K562 (cell line): ENCODE measurements at regions not wholly inside any gene's neighbourhood (a gene's known extent, or its start where the extent isn't known, plus 50 kb on each side); places are given as distances from the start of the nearest gene placed in this dataset.

Experiments
- ATAC-seq: fragments of 200-7000 bp; cut with Tn5 transposase; 3 replicates; pipeline ENCODE4 v1.9.1; 2020; ENCODE audit warnings: moderate library complexity
- BruUV-seq: library from RNA; stranded (reverse); fragments of 400-500 nt; replicated peaks from 2 replicates; lab custom pipeline; 2021; lab: Mats Ljungman, UMichigan
- CTCF ChIA-PET: fragments of 300-600 bp; formaldehyde crosslinking; extraction: SDS; loops from one replicate; lab custom pipeline; 2021; ENCODE audit warnings: low intra/inter-chr PET ratio; lab: Yijun Ruan, JAX
- POLR2A ChIA-PET: fragments of 300-600, 350-650 bp; sonication (Branson Sonifier 250); formaldehyde crosslinking; extraction: SDS; loops from one replicate; lab custom pipeline; 2021; ENCODE audit warnings: antibody characterized with exemption, inconsistent platforms; lab: Yijun Ruan, JAX
- DNase-seq, 4 experiments: peaks; one replicate each; pipeline versions ENCODE4 v3.0.0 to v3.0.0-alpha.2; 2011 to 2018; ENCODE audit warnings: low spot score in 3 of 4, mixed read lengths in 3 of 4; ENCODE audit errors: extremely low read depth in 1 of 4
- FAIRE-seq: peaks from 2 replicates; lab custom pipeline; 2011; peaks lifted over from hg19 to GRCh38; lab: Jason Lieb, UNC
- H2AFZ ChIP-seq: 2 replicates; pipeline ENCODE4 v1.6.0; 2011; ENCODE audit warnings: low read depth, low read length, control low read depth, inconsistent platforms
- H3K27ac ChIP-seq: fragments of 200-600 bp; 3 replicates; pipeline ENCODE4 v1.8.0; 2011; ENCODE audit warnings: low read depth, mild to moderate bottlenecking, control low read depth, inconsistent platforms, low read length, moderate library complexity, mixed read lengths; ENCODE audit errors: extremely low read depth
- H3K27me3 ChIP-seq, 2 experiments: fragments of 300-600 bp in 1 of 2; 2 replicates in 1 of 2; 3 replicates in 1 of 2; pipeline versions ENCODE4 v1.6.0 to v1.8.0; 2011; ENCODE audit warnings: inconsistent platforms in 2 of 2, low read length in 2 of 2, mild to moderate bottlenecking in 1 of 2, mixed read lengths in 1 of 2, moderate library complexity in 1 of 2; ENCODE audit not compliant: control insufficient read depth in 2 of 2, insufficient read depth in 2 of 2
- H3K36me3 ChIP-seq: fragments of 300-600 bp; 3 replicates; pipeline ENCODE4 v1.8.0; 2011; ENCODE audit warnings: mild to moderate bottlenecking, low read length, inconsistent platforms; ENCODE audit not compliant: control insufficient read depth, insufficient read depth
- H3K4me1 ChIP-seq, 2 experiments: fragments of 200-600 bp in 1 of 2; replicated peaks in 1 of 2; 2 replicates in 1 of 2; 3 replicates in 1 of 2; pipeline versions ENCODE4 v1.5.1 to v1.8.0; 2011; ENCODE audit warnings: inconsistent platforms in 2 of 2, low read length in 2 of 2, mild to moderate bottlenecking in 1 of 2, mixed read lengths in 1 of 2, moderate library complexity in 1 of 2; ENCODE audit not compliant: control insufficient read depth in 2 of 2, insufficient read depth in 2 of 2
- H3K4me2 ChIP-seq: 2 replicates; pipeline ENCODE4 v1.6.1; 2011; ENCODE audit warnings: low read length, control low read depth, inconsistent platforms, mixed read lengths; ENCODE audit not compliant: insufficient read depth
- H3K4me3 ChIP-seq: fragments of 200-600 bp; sonication (generic), shearing (Covaris generic); 2 replicates; pipeline ENCODE4 v1.5.1; 2016; ENCODE audit warnings: control low read depth, inconsistent platforms
- H3K79me2 ChIP-seq: fragments of 200-600 bp; 3 replicates; pipeline ENCODE4 v1.8.0; 2011; ENCODE audit warnings: low read length, inconsistent platforms; ENCODE audit not compliant: control insufficient read depth, insufficient read depth
- H3K9ac ChIP-seq, 2 experiments: 2 replicates each; pipeline versions ENCODE4 v1.6.0 to v1.6.1; 2011; ENCODE audit warnings: low read depth in 2 of 2, low read length in 2 of 2, control low read depth in 1 of 2, inconsistent platforms in 1 of 2, mild to moderate bottlenecking in 1 of 2, mixed read lengths in 1 of 2; ENCODE audit not compliant: insufficient read depth in 1 of 2
- H3K9me1 ChIP-seq: one replicate; pipeline ENCODE4 v1.6.0; 2011; ENCODE audit warnings: inconsistent platforms, mild to moderate bottlenecking, low read length, moderate library complexity; ENCODE audit not compliant: control insufficient read depth, insufficient read depth
- H3K9me3 ChIP-seq: replicated peaks from 2 replicates; pipeline ENCODE4 v1.5.1; 2011; ENCODE audit warnings: low read depth, low read length, inconsistent platforms; ENCODE audit not compliant: control insufficient read depth, insufficient read depth
- H4K20me1 ChIP-seq: replicated peaks from 2 replicates; pipeline ENCODE4 v1.6.1; 2011; ENCODE audit warnings: low read length, inconsistent platforms, mixed read lengths; ENCODE audit not compliant: control insufficient read depth, insufficient read depth
- MAZ ChIP-seq, 2 experiments: fragments of 450-650 bp in 1 of 2; sonication (generic) in 1 of 2; formaldehyde crosslinking; IDR thresholded peaks in 1 of 2; conservative IDR thresholded peaks in 1 of 2; 2 replicates each; pipeline versions ENCODE4 v1.4.0 to v1.5.0; 2020; ENCODE audit warnings: mild to moderate bottlenecking in 1 of 2, missing genetic modification reagents in 1 of 2
- NONO ChIP-seq, 2 experiments: fragments of 200-400 bp in 1 of 2; fragments of 450-650 bp in 1 of 2; formaldehyde crosslinking in 1 of 2; IDR thresholded peaks; 2 replicates each; pipeline ENCODE4 v1.6.1; 2017; ENCODE audit warnings: low read depth in 2 of 2, mild to moderate bottlenecking in 2 of 2, moderate library complexity in 2 of 2, low read length in 1 of 2
- RBM14 ChIP-seq: fragments of 200-400 bp; formaldehyde crosslinking; IDR thresholded peaks from 2 replicates; pipeline ENCODE4 v1.6.1; 2018; ENCODE audit warnings: low read depth, mild to moderate bottlenecking, low read length, moderate library complexity, borderline replicate concordance; ENCODE audit not compliant: insufficient read depth
- WHSC1 ChIP-seq: IDR thresholded peaks from one replicate; pipeline ENCODE4 v1.6.1; 2012; ENCODE audit warnings: low read length, control low read depth, inconsistent platforms
- WGBS: fragments of 100-300 bp; shearing (Covaris generic); methylation state at CpG from one replicate; pipeline ENCODE4 v1.1.6; 2016; ENCODE audit warnings: low coverage, mixed read lengths; ENCODE audit not compliant: insufficient coverage; ENCODE audit errors: missing lambda C conversion rate; 5-methylcytosine and 5-hydroxymethylcytosine counted together
- in situ Hi-C: fragments of 300-500 bp; cut with MboI; formaldehyde crosslinking; loops from 4 replicates; pipeline ENCODE4 v1.15.0; 2018; ENCODE audit warnings: inconsistent platforms, mixed read lengths
- intact Hi-C: fragments of 100-400 bp; cut with micrococcal nuclease; formaldehyde crosslinking; loops from 2 replicates; pipeline ENCODE4 v1.14.2; 2022
- TF ChIP-seq, protein P1 (sequence below): fragments of 450-650 bp; IDR thresholded peaks from 2 replicates; pipeline ENCODE4 v1.6.1; 2016; ENCODE audit warnings: antibody characterized with exemption
- TF ChIP-seq, protein P2 (sequence below): sonication (generic); formaldehyde crosslinking; IDR thresholded peaks from 2 replicates; pipeline ENCODE4 v1.5.0; 2020; ENCODE audit warnings: missing genetic modification reagents

DNA sequence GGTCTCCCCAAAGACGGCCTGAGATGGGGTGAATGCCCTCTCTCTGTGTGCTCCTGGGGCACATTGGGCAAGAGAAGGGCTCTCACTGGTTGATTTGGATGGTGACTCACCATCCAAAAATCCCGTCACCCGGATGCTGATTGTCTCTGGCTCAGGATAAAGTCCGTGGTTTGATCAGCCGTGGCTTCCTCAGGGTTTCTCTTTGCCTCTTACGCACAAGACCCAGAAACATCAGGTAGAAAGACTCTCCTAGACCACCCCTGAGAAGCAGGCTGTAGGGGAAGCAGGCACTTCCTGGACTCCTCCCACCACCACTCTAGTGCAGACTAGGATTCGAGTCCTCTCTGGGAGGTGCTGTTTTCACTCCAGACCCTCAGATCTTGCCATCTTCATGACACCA lies 176.1 kb upstream of the NCAM1 start:
- ATAC-seq (no peak), DNase-seq (no peak)
- no peak overlapping the region for H3K4me2 ChIP-seq

More for the DNA sequence above, 176.1 kb upstream of the NCAM1 start:
- no TSS peak for BruUV-seq
- no peak overlapping the region for H2AFZ ChIP-seq
- H4K20me1 ChIP-seq: no peaks in the 10 kb centered on the region
- no peak overlapping the region for H3K9ac ChIP-seq
- 0% methylated on average over 4 of the region's 7 CpGs for WGBS
- ChIA-PET POLR2A (interaction anchor here (0.5 kb wide), 1 partner anchor 451 kb away, joined by 5 read pairs; no protein-coding TSS in a partner anchor), CTCF (no interaction called here)
- H3K27ac ChIP-seq: no peak overlapping the region
- no peaks in the 10 kb centered on the region for H3K9me3 ChIP-seq
- in situ Hi-C loops (no loop called here), intact Hi-C loops (no loop called here)
- H3K4me3 ChIP-seq: no peak overlapping the region
- H3K27me3 ChIP-seq: peaks cover 0 to 20% of the 10 kb centered on the region in 2 experiments; a peak in 2 of 5 replicates
- H3K79me2 ChIP-seq: no peaks in the 10 kb centered on the region
- peaks cover 0 to 5% of the 10 kb centered on the region in 2 experiments; a peak in 2 of 5 replicates for H3K4me1 ChIP-seq
- no peaks in the 10 kb centered on the region for H3K36me3 ChIP-seq
- no peaks in the 10 kb centered on the region for H3K9me1 ChIP-seq
- no peak for FAIRE-seq
- TF ChIP-seq MAZ (CRISPR knock-in tag; conservative IDR thresholded peaks at IDR 0.05 in 1 of 2, IDR thresholded peaks at IDR 0.05 in 1 of 2): no peak
- no peak for TF ChIP-seq WHSC1
- TF ChIP-seq RBM14: no peak
- TF ChIP-seq NONO (IDR thresholded peaks at IDR 0.05; ENCODE audit: low read depth in 2 of 2, low read length in 1 of 2): no peak
- TF ChIP-seq, protein P1, sequence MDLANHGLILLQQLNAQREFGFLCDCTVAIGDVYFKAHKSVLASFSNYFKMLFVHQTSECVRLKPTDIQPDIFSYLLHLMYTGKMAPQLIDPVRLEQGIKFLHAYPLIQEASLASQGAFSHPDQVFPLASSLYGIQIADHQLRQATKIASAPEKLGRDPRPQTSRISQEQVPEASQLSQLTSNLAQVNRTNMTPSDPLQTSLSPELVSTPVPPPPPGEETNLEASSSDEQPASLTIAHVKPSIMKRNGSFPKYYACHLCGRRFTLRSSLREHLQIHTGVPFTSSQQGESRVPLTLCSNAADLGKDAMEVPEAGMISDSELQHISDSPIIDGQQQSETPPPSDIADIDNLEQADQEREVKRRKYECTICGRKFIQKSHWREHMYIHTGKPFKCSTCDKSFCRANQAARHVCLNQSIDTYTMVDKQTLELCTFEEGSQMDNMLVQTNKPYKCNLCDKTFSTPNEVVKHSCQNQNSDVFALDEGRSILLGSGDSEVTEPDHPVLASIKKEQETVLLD: no peak
- TF ChIP-seq, protein P2, sequence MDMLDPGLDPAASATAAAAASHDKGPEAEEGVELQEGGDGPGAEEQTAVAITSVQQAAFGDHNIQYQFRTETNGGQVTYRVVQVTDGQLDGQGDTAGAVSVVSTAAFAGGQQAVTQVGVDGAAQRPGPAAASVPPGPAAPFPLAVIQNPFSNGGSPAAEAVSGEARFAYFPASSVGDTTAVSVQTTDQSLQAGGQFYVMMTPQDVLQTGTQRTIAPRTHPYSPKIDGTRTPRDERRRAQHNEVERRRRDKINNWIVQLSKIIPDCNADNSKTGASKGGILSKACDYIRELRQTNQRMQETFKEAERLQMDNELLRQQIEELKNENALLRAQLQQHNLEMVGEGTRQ: no peak
